GM06990 (cell line): ENCODE measurements at regions not wholly inside any gene's neighbourhood (a gene's known extent, or its start where the extent isn't known, plus 50 kb on each side); places are given as distances from the start of the nearest gene placed in this dataset.

Source experiments
- DNase-seq: peaks from one replicate; pipeline ENCODE4 v3.0.0-alpha.2; 2011; ENCODE audit not compliant: insufficient read length; ENCODE audit errors: extremely low read depth
- H3K27me3 ChIP-seq: replicated peaks from 2 replicates; pipeline ENCODE4 v1.6.0; 2011; ENCODE audit warnings: low read length; ENCODE audit not compliant: control insufficient read depth, insufficient read depth
- H3K36me3 ChIP-seq: 2 replicates; pipeline ENCODE4 v1.5.1; 2011; ENCODE audit warnings: low read length; ENCODE audit not compliant: control insufficient read depth, insufficient read depth
- H3K4me3 ChIP-seq: replicated peaks from 2 replicates; pipeline ENCODE4 v1.5.1; 2011; ENCODE audit warnings: low read depth, mild to moderate bottlenecking, control low read depth, low read length
- TF ChIP-seq, protein P1 (sequence below): IDR thresholded peaks from 2 replicates; pipeline ENCODE4 v1.5.1; 2011; ENCODE audit warnings: low read length, control low read depth, mild to moderate bottlenecking, inconsistent platforms; ENCODE audit not compliant: insufficient read depth, poor library complexity, severe bottlenecking

DNA sequence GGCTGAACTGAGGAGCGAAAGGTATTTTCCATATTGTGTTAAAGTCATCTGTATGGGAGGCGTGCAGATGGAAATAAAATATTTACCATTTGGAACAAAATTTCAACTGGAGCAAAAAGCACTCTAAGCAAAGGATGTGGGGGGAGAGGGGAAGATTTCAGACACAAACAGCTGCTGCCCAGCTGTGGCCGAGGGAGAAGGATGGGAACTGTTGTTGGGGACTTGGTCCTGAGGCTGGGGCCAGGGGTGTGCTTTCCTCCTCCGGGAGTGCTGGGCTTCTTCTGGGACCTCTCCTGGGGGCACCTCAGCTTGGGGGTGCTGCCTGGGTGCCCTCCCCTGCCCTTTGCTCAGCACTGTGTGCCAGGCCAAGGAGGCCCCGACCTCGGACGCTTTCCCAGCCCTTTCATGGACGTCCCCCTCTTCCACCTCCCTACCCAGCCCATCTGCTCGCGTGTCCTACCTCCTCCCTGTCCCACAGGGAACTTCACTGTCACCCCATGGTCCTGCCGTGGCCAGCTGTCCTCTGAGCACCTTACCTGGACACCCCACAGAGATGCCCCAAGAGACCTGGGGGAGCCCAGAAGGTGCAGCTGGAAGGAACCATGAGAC, 101.9 kb upstream of the COL5A1 start:
- no peak for DNase-seq
- Histone ChIP-seq H3K4me3 (no peak overlapping the region), H3K27me3 (no peaks in the 10 kb centered on the region; the same call in 1 of the 2 replicates), H3K36me3 (no peaks in the 10 kb centered on the region)
- TF ChIP-seq, protein P1, sequence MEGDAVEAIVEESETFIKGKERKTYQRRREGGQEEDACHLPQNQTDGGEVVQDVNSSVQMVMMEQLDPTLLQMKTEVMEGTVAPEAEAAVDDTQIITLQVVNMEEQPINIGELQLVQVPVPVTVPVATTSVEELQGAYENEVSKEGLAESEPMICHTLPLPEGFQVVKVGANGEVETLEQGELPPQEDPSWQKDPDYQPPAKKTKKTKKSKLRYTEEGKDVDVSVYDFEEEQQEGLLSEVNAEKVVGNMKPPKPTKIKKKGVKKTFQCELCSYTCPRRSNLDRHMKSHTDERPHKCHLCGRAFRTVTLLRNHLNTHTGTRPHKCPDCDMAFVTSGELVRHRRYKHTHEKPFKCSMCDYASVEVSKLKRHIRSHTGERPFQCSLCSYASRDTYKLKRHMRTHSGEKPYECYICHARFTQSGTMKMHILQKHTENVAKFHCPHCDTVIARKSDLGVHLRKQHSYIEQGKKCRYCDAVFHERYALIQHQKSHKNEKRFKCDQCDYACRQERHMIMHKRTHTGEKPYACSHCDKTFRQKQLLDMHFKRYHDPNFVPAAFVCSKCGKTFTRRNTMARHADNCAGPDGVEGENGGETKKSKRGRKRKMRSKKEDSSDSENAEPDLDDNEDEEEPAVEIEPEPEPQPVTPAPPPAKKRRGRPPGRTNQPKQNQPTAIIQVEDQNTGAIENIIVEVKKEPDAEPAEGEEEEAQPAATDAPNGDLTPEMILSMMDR = no peak

DNA sequence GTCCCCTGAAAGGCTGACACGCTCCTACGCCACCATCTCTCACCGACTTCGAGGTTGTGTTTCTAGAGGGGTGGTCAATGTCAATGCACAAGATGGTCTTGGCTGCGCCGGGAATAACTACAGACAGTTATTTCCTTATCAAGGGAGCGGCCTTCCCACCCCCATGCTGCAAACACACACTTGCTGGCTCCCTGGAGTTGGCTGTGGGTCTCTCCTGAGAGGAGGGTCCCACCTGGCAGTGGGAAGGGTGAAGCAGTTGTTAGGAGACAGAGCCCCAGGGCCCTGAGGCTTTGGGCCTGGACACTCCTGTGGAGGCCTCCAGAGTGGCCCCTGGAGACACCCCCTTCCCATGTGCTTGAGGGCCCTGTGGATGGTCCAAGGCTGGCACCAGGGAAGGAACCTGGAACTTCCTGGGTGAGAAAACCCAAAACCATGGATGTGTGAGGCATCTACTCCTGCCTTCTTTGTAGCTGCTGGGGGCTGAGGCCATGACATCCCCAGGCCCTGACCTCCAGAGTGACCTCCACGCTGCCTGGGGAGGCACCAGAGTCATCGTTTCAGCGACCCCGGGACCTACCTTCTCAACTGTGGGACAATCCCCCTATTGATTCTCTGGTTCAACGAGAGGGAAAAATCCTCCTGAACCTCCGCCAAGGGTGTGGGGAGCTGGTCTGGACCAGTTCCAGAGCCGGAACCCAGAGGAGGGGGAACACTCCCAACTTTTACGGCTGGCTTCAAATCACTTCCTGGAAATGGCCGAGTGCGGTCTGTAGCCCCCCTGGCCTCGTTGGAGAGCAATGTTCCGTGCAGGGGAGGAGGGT, 101.1 kb upstream of the COL5A1 start:
- TF ChIP-seq, protein P1 = no peak
- no peak overlapping the region for H3K4me3 ChIP-seq
- H3K27me3 ChIP-seq = no peaks in the 10 kb centered on the region; the same call in 1 of the 2 replicates
- no peak for DNase-seq
- no peaks in the 10 kb centered on the region for H3K36me3 ChIP-seq

DNA sequence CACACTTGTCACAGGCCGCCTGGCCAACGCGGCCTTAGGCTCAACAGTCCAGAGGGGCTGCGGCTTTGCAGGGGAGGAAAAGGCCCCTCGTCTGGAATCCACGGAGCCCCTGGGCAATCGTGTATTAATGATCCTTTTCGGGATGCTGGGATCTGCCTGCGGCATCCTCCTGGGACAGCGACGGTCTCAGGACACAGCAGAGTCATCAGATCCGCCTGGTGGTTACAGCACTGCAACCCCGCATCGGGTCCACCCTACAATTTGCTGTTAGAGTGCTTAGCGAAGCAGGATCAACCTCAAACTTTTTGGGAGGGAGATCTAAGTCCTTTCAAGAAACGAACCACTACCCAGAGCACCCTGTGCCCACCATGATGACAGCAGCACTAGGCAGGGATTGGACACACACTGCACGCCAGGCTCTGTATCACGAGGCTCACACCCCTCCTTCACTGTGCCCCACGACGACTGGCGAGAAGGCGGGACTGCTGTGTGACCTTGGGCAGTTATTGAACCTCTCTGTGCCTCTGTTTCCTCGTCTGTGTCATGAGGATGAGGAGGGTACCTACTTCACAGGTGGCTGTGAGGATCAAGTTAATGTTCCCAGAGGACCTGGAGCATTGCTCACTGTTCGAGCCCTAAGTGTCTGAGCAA, 100.4 kb upstream of the COL5A1 start:
- no peak for DNase-seq

DNA sequence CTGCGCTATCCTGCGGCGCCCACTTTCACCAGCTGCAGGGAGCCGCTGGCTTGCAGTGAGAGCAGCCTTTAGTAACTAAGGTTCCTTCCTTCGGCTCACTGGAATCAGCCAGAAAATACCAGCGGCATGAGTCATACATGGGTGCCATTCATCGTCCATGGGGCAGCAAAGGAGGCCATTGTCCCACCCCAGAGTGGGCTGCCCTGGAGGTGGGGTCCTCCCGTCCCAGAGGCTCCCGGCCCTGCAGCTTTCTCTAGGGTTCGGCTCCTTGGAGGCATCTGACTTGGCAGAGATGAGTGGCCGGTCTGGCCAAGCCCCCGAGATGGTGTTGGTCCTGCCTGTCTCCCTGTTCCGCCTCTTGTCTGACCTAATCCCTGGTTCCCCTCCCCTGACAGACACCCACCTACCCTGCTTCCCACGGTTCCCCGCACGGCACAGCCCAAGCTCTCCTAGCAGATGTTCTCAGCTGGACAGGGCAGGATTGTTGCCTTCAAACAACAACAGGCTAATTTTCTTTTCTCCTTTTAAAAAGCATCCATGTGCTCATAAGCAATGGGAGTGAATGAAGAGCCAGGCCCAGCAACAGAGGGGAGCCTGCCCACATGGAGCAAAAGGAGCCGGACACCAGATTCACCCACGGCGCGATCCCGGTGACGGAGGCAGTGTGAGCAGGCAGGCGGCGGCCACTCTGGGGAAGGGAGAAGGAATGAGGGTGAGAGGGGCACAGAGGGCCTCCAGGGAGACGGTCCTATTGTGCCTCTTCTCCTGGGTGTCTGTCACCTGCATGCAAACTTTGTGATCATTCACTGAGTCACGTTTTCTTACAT, 97.0 kb upstream of the COL5A1 start:
- Histone ChIP-seq H3K36me3 (no peaks in the 10 kb centered on the region), H3K27me3 (no peaks in the 10 kb centered on the region), H3K4me3 (no peak overlapping the region)
- DNase-seq = no peak
- TF ChIP-seq, protein P1 = no peak

More for the DNA sequence above, 100.4 kb upstream of the COL5A1 start:
- TF ChIP-seq, protein P1 = no peak
- Histone ChIP-seq H3K36me3 (no peaks in the 10 kb centered on the region), H3K4me3 (no peak overlapping the region), H3K27me3 (no peaks in the 10 kb centered on the region; the same call in 1 of the 2 replicates)

DNA sequence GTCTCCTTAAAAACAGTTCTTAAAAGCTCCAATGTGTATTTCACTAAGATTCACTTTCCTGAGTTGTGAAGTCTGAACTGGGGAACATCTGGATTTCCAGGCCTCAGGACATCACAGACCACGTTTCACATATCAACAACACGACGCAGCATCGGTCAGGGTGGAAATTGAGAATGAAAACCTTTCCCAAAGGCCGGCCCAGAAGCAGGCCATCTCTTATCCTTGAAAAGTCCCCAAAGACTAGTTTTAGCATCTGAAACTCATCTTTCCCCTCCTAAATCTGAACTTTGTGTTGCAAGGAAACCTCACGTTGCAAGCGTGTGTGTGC, 96.4 kb upstream of the COL5A1 start:
- TF ChIP-seq, protein P1 = no peak
- H3K36me3 ChIP-seq = no peaks in the 10 kb centered on the region
- H3K27me3 ChIP-seq = no peaks in the 10 kb centered on the region
- no peak overlapping the region for H3K4me3 ChIP-seq
- DNase-seq = no peak
